ENCODE measurements at regions not wholly inside any gene's neighbourhood (a gene's known extent, or its start where the extent isn't known, plus 50 kb on each side); places are given as distances from the start of the nearest gene placed in this dataset.

DNA sequence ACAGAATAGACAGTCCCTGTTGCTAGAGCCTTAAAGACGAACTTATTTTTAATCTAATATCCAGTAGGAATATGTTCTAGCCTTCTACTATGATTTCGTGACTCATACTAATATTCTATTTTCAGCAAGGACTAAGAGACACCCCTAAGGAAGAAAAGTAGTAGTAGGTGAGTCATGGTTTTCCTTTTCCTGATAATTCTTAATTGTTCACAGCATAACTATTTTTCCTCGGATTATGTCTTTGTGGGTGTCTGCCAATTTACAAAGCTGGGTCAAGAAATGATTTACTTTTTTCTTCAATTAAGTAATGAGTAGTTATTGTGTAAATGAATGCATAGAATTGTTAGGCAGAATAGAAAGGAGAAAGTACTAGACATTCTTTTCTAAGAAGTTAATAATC lies 292.2 kb downstream of the TOX3 start:
- Histone ChIP-seq H3K23ac (ENCODE audit: low read depth, low read length) (no peak overlapping the region), H2AFZ (replicated peaks; ENCODE audit: low read length, poor library complexity) (no peak overlapping the region), H2BK120ac (ENCODE audit: low read depth, low read length) (no peak overlapping the region), H3K27me3 (ENCODE audit: control insufficient read depth, insufficient read depth, low read length) (no peaks in the 10 kb centered on the region), H3K4me3 (ENCODE audit: insufficient read depth, low read depth, low read length) (no peak overlapping the region), H3K4me1 (ENCODE audit: control insufficient read depth, insufficient read depth, low read length) (no peaks in the 10 kb centered on the region), H3K14ac (replicated peaks; ENCODE audit: low read depth, low read length) (no peak overlapping the region), H4K8ac (ENCODE audit: low read depth in 2 of 2, low read length in 2 of 2) (no peak overlapping the region), H2BK5ac (ENCODE audit: low read depth, low read length, poor library complexity, severe bottlenecking) (no peak overlapping the region), H4K5ac (ENCODE audit: low read depth, low read length) (no peak overlapping the region), H2BK15ac (ENCODE audit: low read depth, low read length) (no peak overlapping the region), H4K91ac (ENCODE audit: insufficient read depth, low read depth, low read length) (no peak overlapping the region), H3K4ac (ENCODE audit: low read depth, low read length) (no peak overlapping the region), H2AK9ac (replicated peaks; ENCODE audit: low read depth, low read length, poor library complexity) (no peak overlapping the region), H3K4me2 (ENCODE audit: low read depth, low read length) (no peak overlapping the region), H2AK5ac (ENCODE audit: low read depth, low read length) (no peak overlapping the region), H3K18ac (ENCODE audit: low read depth, low read length) (no peak overlapping the region), H2BK20ac (ENCODE audit: low read depth, low read length) (no peak overlapping the region), H3K56ac (ENCODE audit: extremely low read depth, insufficient read depth, low read length) (no peak overlapping the region), H3K36me3 (ENCODE audit: control insufficient read depth, insufficient read depth, low read length) (no peaks in the 10 kb centered on the region), H3K9me3 (ENCODE audit: control insufficient read depth, insufficient read depth, low read length) (no peaks in the 10 kb centered on the region), H3K27ac (ENCODE audit: insufficient read depth, low read length) (no peak overlapping the region), H3K9ac (ENCODE audit: low read depth, low read length) (no peak overlapping the region), H3K79me1 (ENCODE audit: low read depth in 1 of 2, low read length in 2 of 2) (no peaks in the 10 kb centered on the region), H3K9me1 (ENCODE audit: insufficient read depth, low read length) (no peaks in the 10 kb centered on the region), H4K20me1 (ENCODE audit: insufficient read depth, low read length) (no peaks in the 10 kb centered on the region)
- intact Hi-C loops (cut with micrococcal nuclease) = no loop called here
- ChIA-PET CTCF (no interaction called here), POLR2A (ENCODE audit: unreplicated experiment) (no interaction called here)
- no peak for TF ChIP-seq MAZ (IDR thresholded peaks at IDR 0.05; ENCODE audit: borderline replicate concordance, low read depth, low read length)
- no TSS peak for BruUV-seq (replicated peaks)
- ATAC-seq (ENCODE audit: low read depth) (no peak), DNase-seq (no peak)
- dilution Hi-C loops (cut with HindIII; ENCODE audit: low sequenced_read_pairs, unreplicated experiment) = no loop called here
- in situ Hi-C loops (cut with MboI; ENCODE audit: low sequenced_read_pairs) = no loop called here
- no CpG with 5 or more reads among the region's 3 CpGs for WGBS, 2 experiments (ENCODE audit: extremely low coverage in 2 of 2, insufficient read length in 1 of 2)

All from IMR-90 (cell line).